Stimulated activated CD4-positive, alpha-beta T cell treated with anti-CD3 and anti-CD28 coated beads, Interleukin-4, amount 100 ng/mL, for 1 hour (primary cell): ENCODE measurements at regions not wholly inside any gene's neighbourhood (a gene's known extent, or its start where the extent isn't known, plus 50 kb on each side); places are given as distances from the start of the nearest gene placed in this dataset.

Experiments used
- DNase-seq: peaks from one replicate; pipeline ENCODE4 v3.0.0-alpha.2; 2020

GRCh38 chr4:138919094-138919936 lies 96.3 kb upstream of the NOCT start:
- peak; percentile 49 for DNase-seq

DNA sequence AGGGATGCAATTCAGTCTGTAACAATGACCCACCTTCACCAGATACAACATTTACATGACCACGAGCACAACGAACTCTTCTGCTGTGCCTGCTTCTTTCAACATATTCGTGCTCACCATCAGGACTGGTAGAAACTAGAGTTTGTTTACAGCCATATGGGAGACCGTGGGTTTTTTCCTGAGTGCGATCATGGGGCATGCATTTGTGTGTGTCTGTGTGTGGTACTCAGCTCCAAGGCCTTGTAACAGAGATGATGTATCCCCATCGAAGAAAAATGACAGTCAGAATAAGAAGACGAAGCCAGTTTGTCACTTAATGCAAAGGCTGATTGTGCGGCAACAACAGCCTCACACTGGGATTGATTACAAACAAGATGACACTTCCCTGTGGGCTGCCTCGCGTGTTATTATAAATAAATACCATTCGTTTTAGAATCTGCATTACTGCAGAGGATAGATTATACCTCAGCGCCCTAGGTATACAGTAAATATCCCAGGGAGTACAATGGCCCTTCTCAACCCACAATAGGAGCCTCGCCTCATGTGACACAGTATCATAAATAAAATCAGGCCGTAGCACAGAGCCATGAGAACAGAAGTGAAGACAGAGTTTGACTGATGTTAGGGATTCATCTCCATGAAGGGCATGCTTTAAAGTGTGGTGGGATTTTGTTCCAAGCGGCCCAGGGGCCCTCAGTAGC lies 97.3 kb upstream of the NOCT start:
- DNase-seq: no peak

DNA sequence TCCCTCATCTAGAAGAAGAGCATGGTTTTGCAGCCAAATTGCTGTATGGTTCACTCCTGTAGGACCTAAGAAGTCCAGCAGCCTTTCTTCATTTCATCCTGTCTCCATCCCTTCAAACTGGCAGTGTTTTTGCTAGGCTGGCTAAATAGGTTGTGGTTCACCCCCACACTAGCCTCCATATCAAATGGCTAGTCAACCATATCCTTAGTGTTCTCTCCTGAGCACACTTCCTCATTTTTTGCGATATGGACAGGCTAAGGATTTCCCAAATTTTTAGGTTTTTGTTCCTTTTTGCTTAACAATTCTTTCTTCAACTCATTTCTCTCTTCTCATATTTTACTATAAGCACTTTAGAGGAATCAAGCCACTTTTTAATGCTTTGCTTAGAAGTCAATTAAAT lies 98.8 kb upstream of the NOCT start:
- DNase-seq: no peak

GRCh38 chr4:138915756-138916155 lies 99.8 kb upstream of the NOCT start:
- DNase-seq: no peak

DNA sequence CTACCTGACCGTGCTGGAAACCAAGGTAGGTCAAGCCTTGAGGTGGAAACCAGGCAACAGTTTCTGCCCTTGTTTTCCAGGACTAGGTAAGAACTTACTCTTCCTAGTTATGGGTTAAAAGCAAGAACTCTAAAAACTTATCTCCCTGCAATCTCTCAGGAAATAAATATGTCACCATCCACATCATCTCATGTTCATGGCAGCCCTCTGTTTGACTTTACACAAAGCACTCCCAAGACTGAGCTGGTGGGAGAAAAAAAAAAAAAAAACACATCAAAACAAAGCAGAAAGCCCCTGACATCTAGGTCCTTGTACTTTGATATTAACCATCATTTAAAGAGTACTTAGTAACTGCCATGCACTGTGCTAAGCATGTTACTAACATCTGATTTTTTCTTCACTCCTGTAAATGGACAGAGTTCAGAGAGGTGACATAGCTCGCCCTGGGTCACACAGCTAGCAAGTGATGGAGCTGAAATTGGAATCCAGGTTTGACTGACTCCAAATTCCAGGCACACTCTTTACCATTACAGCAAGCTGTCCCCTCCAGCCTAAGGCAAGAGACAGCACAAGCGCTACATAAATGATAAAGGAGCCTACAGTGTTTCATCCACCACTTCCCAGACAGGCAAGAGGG lies 102.8 kb upstream of the NOCT start:
- DNase-seq: no peak

- no peak for DNase-seq
These were observed 103.5 kb upstream of the NOCT start for GRCh38 chr4:138911909-138912703.

DNA sequence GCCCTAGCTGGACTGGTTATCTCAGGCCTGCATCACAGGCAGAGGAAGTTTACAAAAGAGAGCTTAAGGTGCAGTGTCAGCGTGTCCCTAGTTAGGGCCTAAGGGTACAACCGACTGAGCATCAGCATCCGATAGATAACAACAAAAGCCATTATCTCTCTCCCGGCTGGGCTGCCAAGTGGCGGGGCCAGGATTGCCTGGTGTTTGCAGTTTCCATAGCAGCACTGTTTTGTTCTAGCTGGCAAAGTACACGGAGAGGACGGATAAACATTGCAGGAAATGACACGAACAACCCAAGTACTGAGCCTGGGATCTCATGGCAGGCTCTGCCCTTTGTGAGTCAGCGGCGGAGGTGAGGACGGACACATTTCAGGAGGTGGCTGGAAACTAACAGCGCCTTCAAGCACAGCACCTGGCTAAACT lies 104.7 kb upstream of the NOCT start:
- no peak for DNase-seq

DNA sequence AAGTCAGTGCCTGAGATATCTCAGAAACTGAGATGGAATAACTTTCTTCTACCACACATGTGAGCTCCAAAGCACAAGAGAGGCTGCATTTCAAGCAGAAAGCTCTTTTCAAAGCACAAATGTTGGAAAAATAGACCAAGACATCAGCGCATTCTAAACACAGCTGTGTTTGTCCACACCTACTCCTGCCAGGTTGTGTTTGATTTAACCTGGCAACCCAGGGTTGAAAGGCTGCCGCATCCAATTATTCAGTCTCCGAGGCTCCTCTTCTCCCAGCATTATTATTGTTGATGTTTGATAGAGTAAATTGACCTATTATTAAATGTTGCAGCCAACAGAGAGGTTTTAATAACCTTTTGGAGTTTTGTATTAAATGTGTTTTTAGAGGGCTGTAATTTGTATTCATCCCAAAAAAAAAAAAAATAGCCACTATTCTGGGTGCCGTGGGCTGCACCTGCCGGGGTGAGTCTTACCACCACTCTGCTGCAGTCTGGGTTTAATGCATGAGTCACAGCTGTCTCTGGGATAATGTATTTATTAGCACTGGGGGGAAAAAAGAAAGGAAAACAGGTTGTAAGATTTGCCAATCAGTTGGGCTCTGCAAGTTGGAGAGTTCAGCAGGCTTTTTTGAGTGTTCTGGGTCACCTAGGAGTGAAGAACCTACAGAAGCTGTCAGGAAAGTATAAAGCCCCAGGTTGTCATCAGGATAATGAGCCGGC lies 105.2 kb upstream of the NOCT start:
- DNase-seq: no peak

DNA sequence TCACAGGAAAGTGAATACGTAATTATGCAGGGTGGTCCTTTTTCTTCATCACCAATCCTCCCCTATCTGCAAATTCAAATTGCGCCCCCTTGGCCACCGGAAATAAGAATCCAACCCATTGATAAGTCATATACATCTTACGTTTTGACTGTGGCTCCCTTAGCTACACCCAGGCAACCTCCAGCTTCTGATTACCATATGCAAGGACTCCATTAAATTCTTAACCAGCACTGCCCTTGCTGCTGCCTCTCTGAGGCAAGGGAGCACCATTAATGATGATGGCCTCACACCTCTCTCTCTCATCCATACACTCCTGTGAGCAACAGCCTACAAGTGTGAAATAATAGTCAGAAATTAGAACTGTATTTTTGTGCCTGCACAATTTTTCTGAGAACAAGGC lies 106.0 kb upstream of the NOCT start:
- no peak for DNase-seq

GRCh38 chr4:138908134-138908533 lies 107.4 kb upstream of the NOCT start:
- DNase-seq: no peak

- no peak for DNase-seq
These were observed 108.4 kb upstream of the NOCT start for GRCh38 chr4:138907174-138907573.

DNA sequence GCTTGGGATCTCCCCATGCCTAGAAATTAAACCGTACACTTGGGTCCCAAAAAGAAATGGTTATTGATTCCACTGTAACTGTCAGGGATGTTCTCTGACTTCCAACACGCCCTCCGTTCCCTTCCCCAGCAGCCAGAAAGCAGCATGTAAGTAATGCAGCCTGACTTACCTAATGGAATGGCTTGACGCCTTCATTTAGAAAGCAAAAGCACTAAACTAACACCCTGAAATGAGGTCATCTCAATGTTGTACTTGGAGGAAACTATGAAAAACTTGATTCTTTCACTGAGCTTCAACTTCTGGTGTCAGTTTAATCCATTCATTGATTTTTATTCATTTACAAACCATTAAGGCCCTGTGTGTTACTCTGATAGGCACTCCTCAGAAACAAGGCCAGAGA lies 110.8 kb upstream of the NOCT start:
- no peak for DNase-seq

- no peak for DNase-seq
These were observed 112.4 kb upstream of the NOCT start for GRCh38 chr4:138903185-138903584.

- no peak for DNase-seq
These were observed 112.9 kb upstream of the NOCT start for GRCh38 chr4:138902705-138903104.

DNA sequence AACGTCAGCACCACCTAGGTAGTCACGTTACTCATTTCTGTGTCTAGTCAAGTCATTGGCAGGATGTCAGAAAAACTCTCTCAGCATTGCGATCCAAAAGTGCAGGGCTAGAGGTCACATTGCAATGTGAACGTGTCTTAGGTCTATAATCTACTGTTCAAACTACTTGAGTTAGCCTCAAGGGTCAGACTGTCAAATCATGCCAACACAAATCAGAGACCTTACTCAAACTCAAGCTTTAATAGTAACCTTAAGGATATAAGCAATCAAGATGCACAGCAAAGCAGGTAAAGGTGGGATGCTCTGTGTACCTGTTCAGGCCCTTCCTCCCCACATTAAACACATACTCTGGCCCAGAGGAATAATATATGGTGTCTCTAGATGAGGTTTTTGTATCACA lies 114.4 kb upstream of the NOCT start:
- DNase-seq: no peak

DNA sequence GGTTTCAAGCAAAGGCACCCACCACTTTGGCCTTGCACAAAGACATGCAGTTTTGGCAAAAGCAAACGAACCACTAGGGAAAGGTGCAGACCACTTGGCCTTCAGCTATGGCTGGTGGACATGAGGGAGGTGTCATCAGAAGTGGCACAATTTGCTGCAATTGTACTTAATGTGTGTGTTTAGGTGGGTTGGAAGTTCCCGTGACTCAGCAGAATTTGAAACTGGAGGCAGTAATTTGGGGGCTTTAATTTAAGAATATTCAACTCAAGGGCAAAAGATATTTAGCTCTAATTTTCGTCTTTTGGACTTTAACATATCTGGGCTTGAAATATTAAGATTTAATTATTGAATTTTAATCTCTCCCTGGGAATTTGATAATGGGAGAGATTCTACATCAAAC lies 115.6 kb upstream of the NOCT start:
- DNase-seq: no peak

DNA sequence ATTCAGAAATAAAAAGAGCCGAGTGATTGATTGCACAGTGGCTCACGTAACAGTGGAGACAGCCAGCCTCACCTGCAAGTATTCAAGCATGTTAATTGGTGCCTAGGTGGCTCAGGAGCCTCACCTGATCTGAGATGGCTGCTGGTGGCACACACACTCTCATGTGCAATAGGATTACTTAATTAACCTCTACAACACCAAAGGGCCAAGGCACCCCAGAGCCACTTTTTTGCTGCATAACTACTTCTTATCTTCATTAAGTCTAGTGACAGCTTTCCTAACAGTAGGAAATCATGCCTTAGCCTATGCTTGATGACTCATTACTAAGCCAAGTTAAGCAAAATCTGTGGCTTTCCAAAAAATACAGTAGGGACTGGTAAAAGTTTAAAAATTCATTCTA lies 117.3 kb upstream of the NOCT start:
- DNase-seq: no peak

DNA sequence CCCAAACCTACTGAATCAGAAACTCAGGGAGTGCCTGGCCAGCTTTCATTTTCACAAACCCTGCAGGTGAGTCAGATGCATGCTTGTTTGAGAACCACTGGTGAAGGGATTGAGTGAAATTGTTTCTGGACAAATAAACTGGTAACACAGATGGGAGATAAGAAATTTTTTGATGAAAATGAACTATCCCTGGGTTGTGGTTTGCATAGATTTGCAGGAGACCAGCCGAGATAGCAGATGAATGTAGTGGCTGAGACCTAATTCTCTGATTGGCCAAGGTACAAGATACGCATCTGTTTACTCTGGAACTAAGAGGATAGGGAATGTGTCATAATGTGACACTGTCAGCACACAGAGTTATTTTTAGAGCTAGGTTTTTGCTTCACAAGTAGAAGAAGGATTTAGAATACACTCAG lies 117.8 kb upstream of the NOCT start:
- no peak for DNase-seq

- no peak for DNase-seq
These were observed 120.9 kb upstream of the NOCT start for GRCh38 chr4:138894709-138895108.

DNA sequence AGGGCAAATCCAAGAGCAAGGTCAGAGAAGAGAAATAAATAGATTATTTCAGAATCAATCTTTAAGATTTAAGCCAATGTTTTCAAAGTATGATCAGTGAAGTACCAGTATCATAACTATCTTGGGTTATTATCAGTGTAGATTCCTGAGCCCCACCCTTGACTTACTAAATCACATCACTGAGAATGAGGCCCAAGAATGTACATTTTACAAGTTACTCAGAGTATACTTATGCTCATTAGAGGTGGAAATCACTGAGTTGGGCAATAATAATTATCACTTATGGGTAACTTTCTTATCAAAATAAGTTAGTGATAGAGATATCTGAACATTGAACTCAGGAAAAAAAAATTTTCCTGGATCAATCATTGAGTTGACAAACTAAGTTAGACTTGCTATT lies 121.6 kb upstream of the NOCT start:
- no peak for DNase-seq

DNA sequence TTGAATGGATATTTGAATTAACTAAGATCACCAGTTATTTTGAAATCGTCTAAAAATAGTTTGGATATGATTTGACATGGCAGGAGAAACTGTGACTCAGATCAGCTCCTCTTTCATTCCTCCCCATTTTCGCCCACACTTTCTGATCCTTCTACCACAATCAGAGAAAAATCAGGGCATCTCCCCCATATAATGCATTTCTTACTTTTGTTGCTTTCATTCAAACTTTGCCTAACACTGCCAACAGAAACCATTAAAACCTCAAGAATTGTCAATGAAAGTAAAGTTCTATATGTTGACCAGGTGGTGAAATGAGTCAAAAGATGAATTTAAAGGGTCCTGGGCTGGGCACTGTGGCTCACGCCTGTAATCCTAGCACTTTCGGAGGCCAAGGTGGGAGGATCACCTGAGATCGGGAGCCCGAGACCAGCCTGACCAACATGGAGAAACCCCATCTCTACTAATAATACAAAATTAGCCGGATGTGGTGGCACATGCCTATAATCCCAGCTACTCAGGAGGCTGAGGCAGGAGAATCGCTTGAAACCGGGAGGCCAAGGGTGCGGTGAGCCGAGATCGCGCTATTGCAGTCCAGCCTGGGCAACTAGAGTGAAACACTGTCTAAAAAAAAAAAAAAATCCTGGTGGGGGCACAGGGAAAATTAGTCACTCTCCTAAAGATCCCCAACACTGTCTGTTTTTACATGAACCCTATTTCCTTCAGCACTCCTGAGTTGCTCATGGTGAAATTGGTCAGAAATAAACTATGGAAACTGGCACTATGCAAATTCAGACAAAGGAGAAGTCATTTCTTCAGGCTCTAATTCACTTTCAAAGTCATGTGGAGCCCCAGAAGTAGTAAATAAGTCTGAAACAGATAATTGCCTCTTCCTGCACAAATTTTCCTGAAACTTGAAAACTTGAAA lies 122.8 kb upstream of the NOCT start:
- DNase-seq: no peak
